SU-DHL-6 (cell line): ENCODE measurements at regions not wholly inside any gene's neighbourhood (a gene's known extent, or its start where the extent isn't known, plus 50 kb on each side); places are given as distances from the start of the nearest gene placed in this dataset.

Experiments
- H2AFZ ChIP-seq: fragments of 200-600 bp; sonication (generic); 2 replicates; pipeline ENCODE4 v1.6.1; 2014; ENCODE audit warnings: low read depth, mild to moderate bottlenecking, moderate library complexity, mixed read lengths, antibody characterized with exemption, low read length; ENCODE audit not compliant: severe bottlenecking
- H3F3A ChIP-seq: fragments of 200-600 bp; shearing (Covaris generic); 2 replicates; pipeline ENCODE4 v1.6.0; 2016; ENCODE audit warnings: antibody characterized with exemption, mild to moderate bottlenecking; ENCODE audit not compliant: insufficient read depth
- H3K27ac ChIP-seq: fragments of 200-600 bp; sonication (generic); 2 replicates; pipeline ENCODE4 v1.5.1; 2016; ENCODE audit warnings: low read depth, mild to moderate bottlenecking, low read length, moderate library complexity, mixed read lengths
- H3K27me3 ChIP-seq: fragments of 200-600 bp; sonication (generic), shearing (Covaris generic); 2 replicates; pipeline ENCODE4 v1.6.0; 2014; ENCODE audit warnings: mild to moderate bottlenecking, low read length
- H3K36me3 ChIP-seq: fragments of 200-600 bp; sonication (generic); 2 replicates; pipeline ENCODE4 v1.6.1; 2014; ENCODE audit warnings: mild to moderate bottlenecking, low read length, mixed read lengths
- H3K4me2 ChIP-seq: fragments of 300-600, 200-600 bp; shearing (Covaris generic), sonication (generic); 2 replicates; pipeline ENCODE4 v1.6.0; 2014; ENCODE audit warnings: low read length, low read depth, mild to moderate bottlenecking; ENCODE audit not compliant: poor library complexity, severe bottlenecking
- H3K4me3 ChIP-seq: fragments of 200-600 bp; sonication (generic); 2 replicates; pipeline ENCODE4 v1.5.1; 2014; ENCODE audit warnings: antibody characterized with exemption, low read length, mild to moderate bottlenecking, mixed read lengths; ENCODE audit not compliant: insufficient read depth, poor library complexity, severe bottlenecking
- H3K79me2 ChIP-seq: fragments of 200-600 bp; sonication (generic); 2 replicates; pipeline ENCODE4 v1.6.1; 2014; ENCODE audit warnings: mild to moderate bottlenecking, low read length, moderate library complexity; ENCODE audit not compliant: insufficient read depth
- H3K9ac ChIP-seq: fragments of 200-600 bp; sonication (generic); 2 replicates; pipeline ENCODE4 v1.7.0; 2014; ENCODE audit warnings: mild to moderate bottlenecking, low read length
- H3K9me2 ChIP-seq: fragments of 200-600 bp; sonication (generic); replicated peaks from 2 replicates; pipeline ENCODE4 v1.6.1; 2014; ENCODE audit warnings: low read length; ENCODE audit not compliant: insufficient read depth
- H3K9me3 ChIP-seq: fragments of 200-600 bp; sonication (generic); 2 replicates; pipeline ENCODE4 v1.6.1; 2014; ENCODE audit warnings: low read length, mixed read lengths; ENCODE audit not compliant: insufficient read depth
- H4K20me1 ChIP-seq: fragments of 200-600 bp; sonication (generic); 2 replicates; pipeline ENCODE4 v1.6.1; 2014; ENCODE audit warnings: low read depth, mild to moderate bottlenecking, antibody characterized with exemption, low read length, moderate library complexity, mixed read lengths
- CTCF ChIP-seq: fragments of 200-600 bp; sonication (generic); IDR thresholded peaks from one replicate; pipeline ENCODE4 v1.5.1; 2017; ENCODE audit warnings: antibody characterized with exemption, mild to moderate bottlenecking, low read length, moderate library complexity; ENCODE audit not compliant: insufficient read depth, poor library complexity, severe bottlenecking
- EZH2phosphoT487 ChIP-seq: fragments of 200-600 bp; sonication (generic), shearing (Covaris generic); conservative IDR thresholded peaks from 2 replicates; pipeline ENCODE4 v1.6.1; 2018; ENCODE audit warnings: mild to moderate bottlenecking, antibody characterized with exemption, low read length, moderate library complexity, mixed read lengths

GRCh38 chr5:96209829-96210228, 223.2 kb downstream of the PCSK1 start:
- no peak overlapping the region for H3K9ac ChIP-seq
- no peaks in the 10 kb centered on the region for H3F3A ChIP-seq
- H3K9me3 ChIP-seq: no peaks in the 10 kb centered on the region
- H3K36me3 ChIP-seq: no peaks in the 10 kb centered on the region
- TF ChIP-seq CTCF: no peak
- TF ChIP-seq EZH2phosphoT487: no peak
- H3K4me2 ChIP-seq: no peak overlapping the region
- H3K4me3 ChIP-seq: no peak overlapping the region
- H3K27ac ChIP-seq: no peak overlapping the region
- no peak overlapping the region for H2AFZ ChIP-seq
- H3K9me2 ChIP-seq: no peaks in the 10 kb centered on the region
- H3K79me2 ChIP-seq: no peaks in the 10 kb centered on the region
- no peaks in the 10 kb centered on the region for H3K27me3 ChIP-seq
- no peaks in the 10 kb centered on the region for H4K20me1 ChIP-seq

- Histone ChIP-seq H3K9me2 (no peaks in the 10 kb centered on the region), H3K27me3 (no peaks in the 10 kb centered on the region), H3K79me2 (no peaks in the 10 kb centered on the region), H3K9me3 (no peaks in the 10 kb centered on the region), H2AFZ (no peak overlapping the region), H3K9ac (no peak overlapping the region), H4K20me1 (no peaks in the 10 kb centered on the region), H3K4me3 (no peak overlapping the region), H3K4me2 (no peak overlapping the region), H3F3A (no peaks in the 10 kb centered on the region), H3K36me3 (no peaks in the 10 kb centered on the region), H3K27ac (no peak overlapping the region)
- no peak for TF ChIP-seq CTCF
- no peak for TF ChIP-seq EZH2phosphoT487
Observed at GRCh38 chr5:96207420-96207819, 225.6 kb downstream of the PCSK1 start.

- Histone ChIP-seq H4K20me1 (no peaks in the 10 kb centered on the region), H3K9ac (no peak overlapping the region), H3F3A (no peaks in the 10 kb centered on the region), H3K27me3 (no peaks in the 10 kb centered on the region), H3K79me2 (no peaks in the 10 kb centered on the region), H2AFZ (no peak overlapping the region), H3K27ac (no peak overlapping the region), H3K36me3 (no peaks in the 10 kb centered on the region), H3K9me2 (no peaks in the 10 kb centered on the region), H3K9me3 (no peaks in the 10 kb centered on the region), H3K4me3 (no peak overlapping the region), H3K4me2 (no peak overlapping the region)
- TF ChIP-seq EZH2phosphoT487 (no peak), CTCF (no peak)
Observed at GRCh38 chr5:96203761-96204160, 229.3 kb downstream of the PCSK1 start.

GRCh38 chr5:96201503-96201902, 231.5 kb downstream of the PCSK1 start:
- Histone ChIP-seq H3F3A (no peaks in the 10 kb centered on the region), H3K4me2 (no peak overlapping the region), H3K9me3 (no peaks in the 10 kb centered on the region), H3K27me3 (no peaks in the 10 kb centered on the region), H3K36me3 (no peaks in the 10 kb centered on the region), H3K79me2 (no peaks in the 10 kb centered on the region), H2AFZ (no peak overlapping the region), H3K9me2 (no peaks in the 10 kb centered on the region), H4K20me1 (no peaks in the 10 kb centered on the region), H3K9ac (no peak overlapping the region), H3K27ac (no peak overlapping the region), H3K4me3 (no peak overlapping the region)
- TF ChIP-seq EZH2phosphoT487: no peak
- no peak for TF ChIP-seq CTCF
